Glomerular endothelial cell (primary cell): ENCODE measurements at regions not wholly inside any gene's neighbourhood (a gene's known extent, or its start where the extent isn't known, plus 50 kb on each side); places are given as distances from the start of the nearest gene placed in this dataset.

Experiments
- DNase-seq: peaks from one replicate; pipeline ENCODE4 v3.0.0-alpha.2; 2011; ENCODE audit warnings: low read depth, low spot score; ENCODE audit errors: extremely low read depth

DNA sequence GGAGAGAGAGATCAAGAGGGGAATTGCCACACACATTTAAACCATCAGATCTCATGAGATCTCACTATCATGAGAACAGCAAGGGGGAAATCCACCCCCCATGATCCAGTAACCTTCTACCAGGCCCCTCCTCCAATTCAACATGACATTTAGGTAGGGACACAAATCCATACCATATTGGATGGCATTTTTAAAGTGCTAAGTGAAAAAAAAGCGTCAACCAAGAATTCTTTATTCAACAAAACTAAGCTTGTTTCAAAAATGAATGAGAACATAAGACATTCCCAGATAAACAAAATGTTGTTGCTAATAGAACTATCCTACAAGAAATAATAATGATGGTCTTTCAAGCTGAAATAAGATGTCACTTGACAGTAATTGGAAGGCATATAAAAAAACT lies 626.2 kb upstream of the LRRTM1 start:
- no peak for DNase-seq

DNA sequence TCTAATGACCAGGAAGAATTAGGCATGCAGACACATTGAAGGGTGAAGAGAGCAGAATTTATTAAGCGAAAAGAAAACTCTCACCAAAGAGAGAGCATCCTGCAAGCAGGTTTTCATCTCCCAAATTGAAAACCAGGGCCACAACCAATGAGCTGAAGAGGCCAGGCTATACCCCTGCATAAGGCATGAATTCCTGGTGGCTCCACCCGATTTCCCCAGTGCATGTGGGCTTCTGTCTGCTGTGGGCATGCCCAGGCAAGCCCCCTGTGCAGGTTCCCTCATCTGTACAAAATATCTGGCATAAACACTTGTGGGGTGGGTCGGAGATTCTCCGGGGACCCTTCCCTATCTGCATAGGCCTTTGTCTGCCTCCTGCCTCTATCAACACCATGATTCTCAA lies 621.6 kb upstream of the LRRTM1 start:
- no peak for DNase-seq

DNA sequence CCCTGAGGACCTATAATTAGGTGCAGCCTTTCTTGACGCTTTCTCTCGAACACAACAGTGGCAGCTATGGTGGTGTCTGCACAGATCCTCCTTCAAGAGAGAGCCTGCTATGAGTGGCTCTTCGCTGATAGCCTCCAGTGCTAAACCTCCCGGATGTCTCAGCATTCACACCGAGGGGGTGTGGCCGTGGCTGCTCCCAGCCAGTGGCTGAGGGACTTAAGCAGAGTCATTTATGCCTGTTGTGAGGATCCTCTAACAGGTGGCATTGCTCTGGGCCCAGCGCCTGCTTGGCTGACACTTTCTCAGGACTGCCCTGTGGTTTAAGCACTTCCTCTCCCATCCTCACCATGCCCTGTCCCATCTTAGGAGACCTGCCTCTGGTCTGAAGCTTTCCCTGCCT lies 592.0 kb upstream of the LRRTM1 start:
- DNase-seq, result no peak

DNA sequence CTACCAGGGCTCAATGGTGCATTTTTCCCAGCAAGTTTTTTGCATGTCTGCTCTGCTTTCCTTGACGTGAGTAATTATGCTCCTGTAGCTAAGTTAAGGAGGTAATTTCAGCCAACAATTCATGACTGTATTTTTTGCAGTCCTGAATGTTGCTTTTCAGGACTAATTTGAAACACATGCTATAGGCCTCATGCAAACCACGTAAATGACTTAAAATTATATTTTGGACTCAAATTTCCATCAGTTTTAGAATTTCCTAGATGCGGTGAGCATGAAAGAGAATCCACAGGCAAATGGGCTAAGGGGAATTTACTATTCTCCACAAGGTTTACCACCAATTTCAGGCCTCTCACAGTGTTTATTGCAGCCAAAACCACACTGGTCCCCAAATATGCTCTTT lies 589.9 kb upstream of the LRRTM1 start:
- DNase-seq, result no peak

DNA sequence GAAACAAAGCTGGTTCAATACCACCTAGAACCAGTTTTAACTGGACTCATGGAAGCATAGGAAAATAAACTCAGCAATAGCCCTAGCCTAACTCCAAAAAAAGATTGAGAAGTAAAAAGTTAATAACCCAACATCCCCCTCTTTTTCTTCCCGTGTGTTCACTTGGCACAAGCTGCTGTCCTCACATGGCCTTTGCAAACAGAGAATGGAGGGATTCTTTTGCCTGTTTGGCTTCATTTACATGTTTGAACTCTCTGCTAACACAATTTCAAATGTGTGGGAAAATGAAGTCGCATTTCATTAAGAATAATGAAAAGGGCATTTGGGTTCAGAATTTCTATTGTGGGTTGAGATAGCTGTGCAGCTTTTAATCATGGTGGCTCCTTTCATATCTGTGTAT lies 589.2 kb upstream of the LRRTM1 start:
- no peak for DNase-seq

DNA sequence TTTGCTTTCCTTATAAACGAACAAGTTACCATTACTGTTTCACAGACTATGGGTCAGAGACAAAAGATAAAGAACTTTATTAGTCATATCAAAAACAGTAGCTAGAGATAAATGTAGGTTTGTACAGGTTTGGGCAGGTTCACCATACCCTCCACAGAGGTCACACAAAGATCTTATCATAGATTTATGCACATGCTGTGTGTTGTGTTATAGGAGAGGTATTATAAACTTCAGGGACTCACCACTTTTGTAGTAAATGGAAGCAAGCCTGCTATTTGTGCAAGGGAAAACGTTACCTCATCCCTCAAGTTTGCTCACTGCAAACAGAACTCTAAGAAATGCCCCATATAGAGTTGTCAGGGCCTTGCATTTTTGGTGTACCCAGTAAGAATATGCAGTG lies 584.5 kb upstream of the LRRTM1 start:
- DNase-seq, result no peak

DNA sequence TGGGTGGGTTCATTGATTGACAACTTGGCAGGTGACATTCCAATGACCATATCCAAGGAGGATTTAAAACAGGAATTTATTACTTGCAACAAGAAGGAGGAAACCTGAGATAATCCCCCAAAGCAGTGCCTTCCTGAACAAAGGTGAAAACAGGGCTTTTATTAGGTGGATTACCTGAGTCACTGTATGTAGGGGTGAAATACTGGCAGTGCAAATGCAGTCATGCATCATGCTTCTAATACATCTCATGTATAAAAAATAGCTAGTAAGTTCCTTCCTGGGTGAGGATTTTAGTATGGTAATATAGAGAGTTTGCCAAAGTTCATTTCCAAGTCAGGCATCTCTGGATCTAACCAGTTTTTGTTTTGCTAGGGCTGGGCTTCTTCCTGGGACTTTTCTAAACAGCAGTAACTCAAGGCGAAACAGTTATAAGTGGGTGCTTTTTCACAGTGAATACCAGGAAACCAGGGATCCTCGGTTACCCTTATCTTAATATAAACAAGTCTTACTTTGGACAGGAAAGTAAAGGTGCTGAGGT lies 583.4 kb upstream of the LRRTM1 start:
- no peak for DNase-seq

DNA sequence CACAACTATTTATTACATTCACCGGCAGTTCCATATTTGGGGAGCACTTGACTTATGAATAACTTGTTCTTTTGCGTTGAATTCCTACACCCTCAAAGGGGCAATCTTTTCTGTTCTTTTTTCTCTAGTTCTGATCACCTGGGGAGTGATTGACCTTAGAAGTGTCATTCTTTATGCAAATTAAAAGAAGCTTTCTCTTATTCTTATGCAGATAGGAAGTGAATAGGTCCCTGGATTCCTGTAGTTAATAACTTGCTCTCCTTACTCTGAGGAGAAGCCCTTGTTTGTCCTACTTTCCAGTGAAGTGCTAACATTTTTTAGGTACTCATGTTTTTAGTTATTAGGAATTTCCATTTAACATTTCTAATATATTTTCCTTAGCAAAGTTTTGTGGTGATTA lies 569.8 kb upstream of the LRRTM1 start:
- no peak for DNase-seq

DNA sequence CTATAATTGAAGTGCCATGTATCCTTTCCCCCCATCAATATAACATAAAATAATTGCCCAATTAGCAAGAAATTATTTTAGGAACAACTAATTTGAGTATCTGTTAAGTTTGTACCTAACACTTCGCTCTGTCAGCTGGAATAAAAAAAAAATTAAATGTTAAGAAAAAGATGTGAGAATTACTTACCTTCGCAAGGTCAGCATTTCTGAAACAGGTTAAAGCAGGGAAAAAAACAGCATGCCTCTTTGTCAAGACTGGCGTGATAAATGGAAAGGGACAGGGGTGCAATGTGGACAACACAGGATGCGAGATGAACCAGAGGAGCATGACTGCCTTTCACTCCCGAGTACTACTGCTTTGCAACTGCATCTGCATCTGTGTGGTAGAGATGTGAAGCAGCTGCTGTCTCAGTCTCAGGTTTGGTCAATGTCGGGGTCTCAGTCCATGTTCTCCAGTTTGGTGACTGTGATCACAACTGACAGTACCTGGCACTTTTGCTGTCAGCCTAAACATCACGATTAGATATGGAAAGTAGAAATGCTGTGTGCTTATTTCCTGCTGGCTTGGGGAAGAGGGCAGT lies 565.4 kb upstream of the LRRTM1 start:
- no peak for DNase-seq

DNA sequence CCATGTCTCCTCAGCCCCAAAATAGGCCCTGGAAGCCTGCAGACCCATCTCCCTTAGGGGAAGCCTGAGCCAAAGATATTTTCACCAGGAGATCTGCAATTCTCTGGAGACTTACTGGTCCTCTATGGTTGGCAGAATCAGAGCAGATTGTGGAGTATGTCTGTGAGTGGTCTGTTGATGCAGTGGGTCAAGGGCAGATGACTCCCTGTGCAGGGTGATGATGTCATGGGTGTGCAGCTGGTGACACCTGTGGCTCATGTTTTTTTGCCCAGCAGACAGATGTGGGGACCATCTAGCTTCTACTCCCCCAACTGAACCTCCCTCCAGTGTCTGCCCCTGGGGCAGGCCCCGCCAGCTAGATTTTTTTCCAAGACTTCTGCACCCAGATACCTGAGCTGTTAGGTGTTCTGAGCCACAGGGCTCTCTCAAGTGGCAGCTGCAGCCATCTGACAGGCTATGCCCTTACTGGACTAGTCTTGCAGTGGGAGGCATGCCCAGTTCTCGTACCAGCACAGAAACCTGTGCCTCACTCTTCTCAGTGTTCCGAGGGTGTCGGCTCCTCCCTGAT lies 558.7 kb upstream of the LRRTM1 start:
- DNase-seq, result no peak

DNA sequence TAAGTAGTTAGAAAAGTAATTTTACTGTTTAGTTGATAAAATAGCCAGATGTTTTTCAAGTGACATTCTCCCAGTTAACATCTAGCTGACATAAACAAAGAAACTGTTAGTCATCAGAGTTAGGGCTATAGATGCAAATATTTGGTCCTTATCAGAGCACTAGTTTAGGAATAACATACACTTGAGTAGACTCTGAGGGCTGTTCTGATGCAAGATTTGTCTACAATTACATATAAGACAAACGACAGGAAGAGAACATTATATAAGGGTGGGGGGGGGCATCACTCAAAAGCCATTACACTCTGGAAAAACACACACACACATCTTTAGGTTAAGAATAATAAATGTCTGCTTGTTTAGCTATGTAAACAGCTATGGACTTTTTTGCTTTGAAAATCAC lies 554.4 kb upstream of the LRRTM1 start:
- no peak for DNase-seq

DNA sequence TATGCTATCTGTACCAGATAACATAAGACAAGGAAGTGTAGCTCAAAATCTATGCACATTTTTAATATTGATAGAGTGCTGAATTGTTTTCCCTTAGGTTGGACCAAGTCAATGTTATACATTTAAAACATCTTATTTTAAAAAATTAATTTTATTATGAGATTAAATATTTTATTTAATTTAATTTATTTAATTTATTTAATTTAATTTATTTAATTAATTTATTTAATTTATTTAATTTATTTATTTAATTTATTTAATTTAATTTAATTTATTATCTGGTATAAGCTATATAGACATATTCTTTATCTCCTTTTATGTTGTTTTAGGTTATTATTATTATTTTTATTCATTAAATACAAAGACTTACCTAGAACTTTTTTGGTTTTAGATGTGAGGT lies 551.7 kb upstream of the LRRTM1 start:
- no peak for DNase-seq

DNA sequence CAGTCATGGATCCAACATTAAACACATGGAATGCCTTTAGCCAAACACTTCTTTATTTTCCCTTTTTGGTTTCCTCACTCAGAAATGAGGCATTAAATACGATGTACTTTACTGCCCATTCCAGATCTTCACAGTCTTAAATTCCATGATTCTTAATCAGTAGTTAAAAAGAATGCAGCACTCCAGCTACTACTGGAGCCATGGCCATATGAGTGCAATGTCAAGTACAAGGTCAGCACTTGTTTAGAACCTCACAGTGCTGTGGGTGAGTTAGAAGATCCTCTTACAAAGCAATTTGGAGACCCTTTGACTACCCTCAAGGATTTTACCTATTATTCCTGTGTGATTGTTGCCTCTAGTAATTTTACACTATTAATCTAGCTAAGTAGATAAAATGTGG lies 550.3 kb upstream of the LRRTM1 start:
- no peak for DNase-seq

DNA sequence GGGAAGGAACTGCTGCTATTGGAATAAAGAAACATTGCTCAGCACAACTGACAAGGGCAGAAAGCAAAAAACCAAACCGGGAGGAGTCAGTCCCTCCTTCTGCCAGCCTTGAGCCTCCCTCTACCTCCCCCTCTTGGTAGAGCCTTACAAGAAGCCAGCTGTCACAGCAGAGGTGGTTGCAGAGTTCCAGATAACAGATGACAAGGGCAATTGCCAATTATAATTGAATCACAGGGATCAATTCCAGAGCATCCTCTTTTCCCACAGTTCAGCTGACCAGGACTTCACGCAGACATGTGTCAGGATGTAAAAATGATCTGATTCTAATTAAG lies 548.2 kb upstream of the LRRTM1 start:
- no peak for DNase-seq

DNA sequence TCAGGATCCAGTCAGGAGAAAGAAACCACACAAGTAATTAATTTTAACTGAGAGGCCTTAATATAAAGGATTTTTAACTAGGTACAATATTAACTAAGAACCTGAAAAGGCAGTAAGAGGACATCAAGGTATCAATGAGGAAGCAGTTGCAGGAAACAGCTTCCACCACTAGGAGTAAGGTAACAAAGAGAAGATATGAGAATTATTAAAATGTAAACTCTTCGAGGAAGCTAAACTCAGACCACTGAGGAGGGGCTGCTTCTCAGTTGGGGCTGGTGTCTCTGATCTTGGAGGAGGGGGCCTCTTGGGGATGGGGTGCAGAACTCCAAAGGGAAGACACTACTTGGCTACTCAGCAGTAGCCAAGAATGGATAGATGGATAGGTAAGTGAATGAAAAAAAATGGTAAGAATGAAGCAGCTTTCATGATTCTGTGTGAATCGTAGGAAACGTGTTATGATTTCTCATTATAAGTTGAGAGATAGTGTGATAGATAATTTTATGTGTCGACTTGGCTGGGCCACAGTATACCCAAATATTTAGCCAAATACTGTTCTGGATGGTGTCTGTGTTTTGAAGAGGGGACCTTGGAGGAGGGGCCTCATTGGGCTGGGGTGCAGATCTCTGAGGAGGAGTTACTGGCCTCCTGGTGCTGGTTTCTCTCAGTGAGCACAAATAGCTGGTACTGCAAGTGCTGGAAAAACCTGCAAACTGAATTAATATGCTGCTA lies 547.7 kb upstream of the LRRTM1 start:
- DNase-seq, result no peak

DNA sequence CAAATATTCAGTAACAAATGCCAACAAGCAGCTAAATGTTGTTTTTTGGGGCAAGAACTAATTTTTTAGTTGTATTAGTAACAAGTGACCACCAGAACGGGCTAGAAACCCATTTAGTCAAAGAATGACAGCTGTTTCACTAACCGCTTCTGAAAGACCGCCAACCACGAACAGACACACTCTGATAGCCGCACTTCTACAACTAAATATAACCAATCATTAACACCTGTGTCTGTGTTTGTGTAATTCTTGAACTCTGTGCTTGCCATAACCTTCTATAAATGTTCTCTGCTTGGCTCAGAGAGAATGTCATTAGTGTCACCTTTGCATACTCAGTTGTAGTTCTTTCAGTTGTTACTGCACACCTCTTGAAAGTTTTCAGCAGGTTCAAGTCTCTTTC lies 526.3 kb upstream of the LRRTM1 start:
- DNase-seq, result no peak

DNA sequence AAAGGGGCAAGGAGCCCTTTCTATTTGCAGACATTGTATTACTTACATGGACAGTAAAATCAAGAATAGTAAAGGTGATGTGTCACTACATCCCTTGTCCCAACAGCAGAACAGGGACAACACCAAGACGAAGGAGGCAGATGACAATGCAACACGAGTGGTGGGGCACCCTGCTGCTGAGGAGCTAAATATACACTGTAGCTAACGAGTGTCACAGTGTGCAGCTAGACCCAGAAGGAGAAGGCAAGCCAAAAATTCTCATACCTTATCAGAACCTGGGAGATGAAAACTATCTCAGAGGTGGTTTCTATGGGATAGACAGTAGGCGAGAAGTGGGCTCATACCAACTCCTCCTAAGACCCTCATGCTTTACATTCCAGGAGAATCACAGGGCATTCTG lies 518.4 kb upstream of the LRRTM1 start:
- DNase-seq, result no peak

DNA sequence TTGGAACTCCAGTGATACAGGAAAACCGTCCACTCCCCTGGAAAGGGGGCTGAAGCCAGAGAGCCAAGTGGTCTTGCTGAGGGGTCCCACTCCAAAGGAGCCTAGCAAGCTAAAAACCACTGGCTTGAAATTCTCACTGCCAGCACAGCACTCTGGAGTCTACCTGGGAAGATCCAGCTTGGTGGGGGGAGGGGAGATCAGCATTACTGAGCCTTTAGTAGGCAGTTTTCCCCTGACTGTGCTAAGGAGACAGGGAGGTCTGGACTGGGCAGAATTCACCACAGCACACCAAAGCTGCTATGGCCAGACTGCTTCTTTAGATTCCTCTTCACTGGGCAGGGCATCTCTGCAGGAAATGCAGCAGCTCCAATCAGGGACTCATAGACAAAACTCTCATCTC lies 510.7 kb upstream of the LRRTM1 start:
- DNase-seq, result no peak

DNA sequence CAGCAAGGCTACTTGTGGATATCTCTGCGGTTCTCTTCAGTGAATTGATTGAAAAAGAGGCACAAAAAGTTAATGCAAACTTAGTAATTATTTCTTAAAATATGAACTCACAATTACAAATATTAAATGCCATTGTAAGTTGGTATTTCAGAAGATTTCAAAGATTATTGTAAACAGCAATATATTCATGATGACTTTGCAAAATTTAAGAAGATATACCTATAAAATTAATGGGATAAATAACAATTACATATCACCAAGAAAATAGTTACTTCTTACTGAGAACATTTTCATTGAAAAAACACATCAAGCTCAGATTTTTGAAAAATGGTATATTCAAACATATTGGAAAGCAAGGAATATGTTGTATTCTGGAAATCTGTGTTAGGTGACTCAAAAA lies 482.0 kb upstream of the LRRTM1 start:
- no peak for DNase-seq

DNA sequence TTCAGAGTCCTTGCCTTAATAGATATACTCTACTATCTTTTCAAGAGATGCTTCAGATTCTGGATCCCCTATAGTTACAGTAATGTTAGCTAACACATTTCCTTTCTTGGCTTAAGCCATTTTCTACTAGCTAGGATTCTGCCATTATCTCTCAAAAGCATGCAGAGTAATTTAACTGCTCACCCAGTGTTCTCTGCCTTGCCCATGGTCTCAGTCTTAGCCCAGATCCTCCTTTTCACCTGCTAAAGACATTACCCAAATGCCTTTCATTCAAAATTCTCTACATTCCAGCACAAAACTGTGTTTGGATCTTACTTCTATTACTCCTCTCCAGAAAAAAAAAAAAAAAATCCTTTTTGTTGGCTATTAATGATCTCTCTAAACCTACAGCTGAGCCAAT lies 474.2 kb upstream of the LRRTM1 start:
- DNase-seq, result no peak

DNA sequence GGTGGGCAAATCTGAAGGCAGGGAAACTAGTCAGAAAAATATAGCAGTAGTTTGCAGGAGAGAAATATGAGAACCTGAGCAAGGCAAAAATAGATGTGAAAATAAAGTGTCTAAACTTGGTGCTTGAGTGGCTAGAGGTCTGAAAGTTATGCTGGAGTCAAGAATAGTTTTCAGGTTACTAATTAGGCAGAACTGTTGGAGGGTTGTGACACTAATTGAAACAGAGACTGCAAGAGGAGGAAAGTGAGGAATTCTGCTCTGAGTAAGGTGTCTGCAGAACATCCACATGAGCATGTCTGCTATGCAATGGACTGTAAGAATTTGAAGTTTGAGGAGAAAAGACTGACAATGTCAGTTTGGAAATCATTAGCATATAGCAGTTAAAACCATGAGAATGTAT lies 444.0 kb upstream of the LRRTM1 start:
- no peak for DNase-seq

DNA sequence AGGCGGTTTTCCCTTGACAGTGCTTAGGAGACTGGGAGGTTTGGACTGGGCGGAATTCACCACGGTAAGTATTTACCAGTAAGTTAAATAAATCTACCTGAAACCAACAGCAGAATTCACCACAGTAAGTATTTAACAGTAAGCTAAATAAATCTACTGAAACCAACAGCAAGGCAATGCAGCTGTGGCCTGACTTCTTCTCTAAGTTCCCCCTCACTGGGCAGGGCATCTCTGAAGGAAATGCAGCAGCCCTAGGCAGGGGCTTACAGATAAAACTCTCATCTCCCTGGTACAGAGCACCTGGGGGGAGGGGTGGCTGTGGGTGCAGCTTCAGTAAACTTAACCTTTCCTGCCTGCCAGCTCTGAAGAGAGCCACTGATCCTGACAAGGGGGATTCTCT lies 432.5 kb upstream of the LRRTM1 start:
- DNase-seq, result no peak

DNA sequence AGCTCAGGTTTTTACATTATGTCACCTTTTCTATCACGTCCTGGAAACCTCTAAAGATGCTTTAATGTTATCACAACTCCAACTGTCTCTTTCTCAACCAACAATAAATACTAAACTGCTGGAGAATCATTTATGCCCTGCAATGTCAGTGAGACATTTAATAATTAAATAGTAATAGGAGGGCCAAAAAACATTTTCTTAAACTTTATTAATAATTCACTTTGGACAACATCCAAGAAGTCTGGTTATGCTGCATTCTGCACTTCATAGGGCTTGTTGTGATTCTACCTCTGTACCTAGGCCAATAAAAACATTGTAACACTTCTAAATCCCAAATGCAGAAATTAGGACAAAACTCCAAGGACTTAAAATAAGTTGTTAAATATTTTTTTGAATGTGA lies 420.4 kb upstream of the LRRTM1 start:
- DNase-seq, result no peak
